GM12891 (cell line): ENCODE measurements at regions not wholly inside any gene's neighbourhood (a gene's known extent, or its start where the extent isn't known, plus 50 kb on each side); places are given as distances from the start of the nearest gene placed in this dataset.

Experiments used
- POLR2A ChIP-seq: IDR thresholded peaks from 2 replicates; pipeline ENCODE4 v1.6.1; 2011; ENCODE audit warnings: low read depth, low read length, control low read depth
- POLR2AphosphoS5 ChIP-seq: IDR thresholded peaks from 2 replicates; pipeline ENCODE4 v1.6.1; 2011; ENCODE audit warnings: low read depth, low read length, control low read depth

- TF ChIP-seq POLR2AphosphoS5: no peak
- no peak for TF ChIP-seq POLR2A
These were observed 114.2 kb downstream of the TES start for GRCh38 chr7:116324582-116324981.
